ENCODE measurements at regions not wholly inside any gene's neighbourhood (a gene's known extent, or its start where the extent isn't known, plus 50 kb on each side); places are given as distances from the start of the nearest gene placed in this dataset.

DNA sequence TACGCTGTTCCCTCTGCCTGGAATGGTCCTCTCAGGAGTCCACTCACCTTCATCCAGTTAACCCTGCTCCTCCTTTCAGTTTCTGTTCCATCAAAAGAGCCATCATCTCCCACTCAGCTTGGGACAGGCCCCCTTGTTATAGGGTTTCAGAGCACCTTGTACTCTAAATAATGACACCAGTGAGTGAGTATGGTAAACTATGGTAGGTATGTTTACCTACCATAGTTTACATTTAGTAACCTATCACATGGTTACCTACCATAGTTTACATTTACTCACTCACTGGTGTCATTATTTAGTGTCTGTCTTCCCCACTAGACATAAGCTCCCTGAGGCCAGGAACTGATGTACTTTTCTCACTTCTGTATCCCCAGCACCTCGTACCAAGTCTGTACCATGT is 130.2 kb upstream of the SESN3 start:
- no peak for DNase-seq
- in situ Hi-C loops (cut with HindIII; ENCODE audit: low pct_ligation_motif_present, low pct_unique_long_range_greater_than_20kb, low sequenced_read_pairs): no loop called here

DNA sequence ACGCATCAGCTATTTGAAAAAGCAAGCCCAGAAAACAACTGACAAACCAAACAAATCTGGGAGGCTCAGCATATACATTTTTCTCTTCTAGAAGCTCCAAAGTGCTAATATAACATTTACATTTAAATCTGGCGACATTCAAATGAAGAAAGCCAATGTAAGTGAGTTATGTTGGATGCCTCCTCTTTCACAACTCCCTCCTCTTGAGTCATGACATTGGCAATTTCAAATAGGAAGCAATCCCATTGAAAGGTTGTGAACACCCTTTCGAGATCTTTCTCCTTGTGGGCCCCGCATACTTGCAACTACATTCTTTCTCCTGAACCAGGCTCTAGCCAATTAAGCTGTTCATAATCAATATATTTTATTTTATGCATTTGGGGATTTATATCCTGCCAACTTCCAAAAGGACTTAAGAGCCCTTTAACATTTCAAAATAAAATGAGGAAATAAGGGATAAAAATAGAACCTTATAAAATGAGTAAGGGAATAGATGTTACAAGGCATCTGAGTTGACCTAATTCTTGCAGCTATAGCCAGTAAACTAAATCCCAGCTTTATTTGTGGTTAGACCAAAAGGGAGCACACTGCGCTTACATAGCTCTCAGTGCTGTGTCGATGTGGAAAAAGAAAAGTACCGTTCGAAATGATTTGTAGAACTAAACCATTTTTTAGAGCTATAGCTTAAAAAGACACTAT is 129.5 kb upstream of the SESN3 start:
- in situ Hi-C loops (cut with HindIII; ENCODE audit: low pct_ligation_motif_present, low pct_unique_long_range_greater_than_20kb, low sequenced_read_pairs): no loop called here
- DNase-seq: no peak

DNA sequence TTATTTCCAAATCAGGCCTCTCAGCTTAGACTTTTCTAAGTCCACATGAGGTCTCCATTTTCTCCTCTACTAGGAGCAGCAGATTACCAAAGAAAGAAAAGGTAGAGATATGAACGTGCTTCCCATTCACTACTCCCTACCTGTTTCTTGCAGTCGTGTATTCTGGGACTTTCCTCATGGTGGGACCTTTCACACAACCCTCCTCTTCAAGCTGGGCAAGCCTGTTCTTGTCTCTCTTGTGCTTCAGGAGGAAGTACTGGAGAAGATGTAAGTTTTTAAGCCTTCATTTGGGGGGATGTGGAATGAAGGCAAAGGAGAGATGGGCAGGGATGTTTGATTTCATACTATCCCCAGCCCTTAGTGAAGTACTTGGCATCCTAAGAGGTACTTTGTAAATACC is 128.8 kb upstream of the SESN3 start:
- in situ Hi-C loops (cut with HindIII; ENCODE audit: low pct_ligation_motif_present, low pct_unique_long_range_greater_than_20kb, low sequenced_read_pairs): no loop called here
- DNase-seq: no peak

DNA sequence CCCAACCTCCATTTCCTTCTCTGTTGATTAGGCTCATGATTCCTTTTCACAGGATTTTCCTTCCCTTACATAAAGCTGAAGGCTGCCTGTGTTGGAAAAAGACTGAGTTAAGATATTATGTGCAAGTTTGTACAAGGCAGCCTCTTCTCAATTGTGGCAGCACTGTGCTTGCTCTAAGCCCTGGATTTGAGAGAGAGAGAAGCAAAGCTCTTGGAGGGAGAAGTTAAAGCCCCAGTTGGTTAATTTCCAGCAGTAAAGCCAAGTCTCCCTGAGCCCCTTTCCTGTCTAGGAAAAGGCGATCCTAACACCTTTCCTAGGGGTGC is 128.3 kb upstream of the SESN3 start:
- no peak for DNase-seq
- in situ Hi-C loops (cut with HindIII; ENCODE audit: low pct_ligation_motif_present, low pct_unique_long_range_greater_than_20kb, low sequenced_read_pairs): no loop called here

DNA sequence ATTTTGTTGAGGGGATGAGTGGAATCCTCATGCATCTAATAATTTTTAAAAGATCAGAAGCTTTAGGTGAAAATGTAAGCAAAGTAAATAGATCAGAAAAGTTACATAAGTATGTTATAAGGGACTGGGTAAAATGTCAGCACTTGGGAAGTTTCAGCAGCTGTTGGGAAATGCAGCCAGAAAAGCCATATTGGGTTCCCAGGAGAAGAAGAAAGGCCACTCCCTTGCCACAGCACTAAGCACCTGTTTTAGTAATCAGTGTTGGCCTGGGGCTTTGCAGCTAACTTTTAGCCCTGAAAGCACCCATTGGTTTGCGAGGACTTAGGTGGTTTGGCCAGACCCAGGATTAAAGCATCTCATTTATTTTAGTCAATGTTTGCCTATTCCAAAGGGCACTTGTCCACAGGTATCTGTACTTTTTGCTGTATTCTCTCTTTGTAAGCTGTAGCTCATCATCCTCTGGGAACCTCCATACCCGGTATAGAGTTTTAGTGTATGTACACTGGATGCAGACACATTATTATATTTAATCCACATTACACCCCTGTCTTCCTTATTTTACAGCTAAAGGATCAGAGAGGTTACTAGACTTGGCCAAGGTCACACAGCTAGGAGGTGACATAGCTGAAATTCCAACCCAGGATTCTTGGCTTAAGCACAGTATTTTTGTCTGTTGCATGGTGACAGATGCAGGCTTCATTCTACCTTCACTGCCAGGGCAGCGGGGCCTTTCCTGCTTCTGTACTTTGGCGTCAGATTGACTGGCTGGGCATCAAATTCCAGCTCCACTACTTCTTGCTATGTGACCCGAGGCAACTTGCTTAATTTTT is 127.7 kb upstream of the SESN3 start:
- DNase-seq: no peak

DNA sequence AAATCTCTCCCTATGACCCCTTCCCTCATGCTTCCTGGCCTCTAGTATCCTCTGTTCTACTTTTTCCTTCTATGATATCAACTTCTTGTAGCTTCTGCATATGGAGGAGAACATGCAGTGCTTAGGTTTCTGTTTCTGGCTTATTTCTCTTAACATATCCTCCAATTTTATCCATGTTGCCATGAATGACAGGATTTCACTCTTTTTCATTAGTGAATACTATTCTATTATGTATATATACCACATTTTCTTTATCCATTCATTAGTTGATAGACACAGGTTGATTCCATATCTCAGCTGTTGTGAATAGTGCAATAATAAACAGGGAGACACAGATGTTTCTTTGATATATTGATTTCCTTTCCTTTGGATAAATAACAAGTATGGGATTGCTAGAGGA is 123.3 kb upstream of the SESN3 start:
- no peak for DNase-seq
- in situ Hi-C loops (cut with HindIII; ENCODE audit: low pct_ligation_motif_present, low pct_unique_long_range_greater_than_20kb, low sequenced_read_pairs): no loop called here

More for the DNA sequence above, 127.7 kb upstream of the SESN3 start:
- in situ Hi-C loops (cut with HindIII; ENCODE audit: low pct_ligation_motif_present, low pct_unique_long_range_greater_than_20kb, low sequenced_read_pairs): no loop called here

DNA sequence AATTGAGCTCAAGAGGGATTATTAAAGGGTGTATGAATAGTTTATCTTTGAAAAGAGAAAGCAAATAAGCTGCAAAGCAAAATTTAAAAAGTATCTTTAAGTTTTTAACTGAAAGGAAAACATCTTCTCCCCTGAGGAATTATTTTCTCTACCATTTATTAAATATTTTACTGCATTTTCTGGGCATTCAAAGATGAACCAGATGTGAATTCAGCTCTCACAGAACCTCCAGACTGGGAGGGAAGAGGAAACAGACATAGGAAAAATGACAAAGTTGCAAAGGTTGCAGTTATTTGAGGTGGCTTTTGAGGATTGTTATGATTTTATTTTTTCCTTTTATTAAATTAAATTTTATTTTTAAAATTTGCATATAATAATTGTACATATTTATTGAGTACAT is 122.7 kb upstream of the SESN3 start:
- in situ Hi-C loops (cut with HindIII; ENCODE audit: low pct_ligation_motif_present, low pct_unique_long_range_greater_than_20kb, low sequenced_read_pairs): no loop called here
- DNase-seq: no peak

DNA sequence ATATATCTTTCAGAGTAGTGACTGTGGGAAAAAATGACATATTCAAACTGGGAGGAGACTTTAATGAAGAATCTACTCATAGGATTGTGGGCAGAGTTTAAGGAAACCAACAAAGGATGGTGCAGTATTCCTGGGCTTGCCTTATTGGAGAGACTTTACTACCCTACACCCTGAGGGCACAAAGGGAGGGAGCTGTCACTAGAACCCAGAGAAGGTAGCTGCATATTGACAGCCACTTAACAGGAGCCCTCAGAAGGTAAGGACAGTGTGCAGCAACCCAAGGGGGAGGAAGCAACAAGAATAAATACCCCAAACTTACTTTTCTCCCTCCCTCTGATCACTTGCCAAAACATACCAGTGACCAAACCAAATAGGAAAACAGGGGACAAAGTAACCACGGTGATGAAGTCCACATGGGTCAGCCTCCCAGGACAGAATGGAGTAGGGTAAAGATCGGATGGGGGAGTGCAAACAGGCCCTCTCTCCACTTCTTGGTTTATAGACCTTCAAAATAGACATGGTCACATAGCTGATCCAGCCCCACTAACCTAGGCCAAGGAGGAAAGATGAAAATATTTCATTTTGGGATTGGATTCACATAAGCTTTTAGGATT is 121.8 kb upstream of the SESN3 start:
- DNase-seq: no peak
- in situ Hi-C loops (cut with HindIII; ENCODE audit: low pct_ligation_motif_present, low pct_unique_long_range_greater_than_20kb, low sequenced_read_pairs): no loop called here

DNA sequence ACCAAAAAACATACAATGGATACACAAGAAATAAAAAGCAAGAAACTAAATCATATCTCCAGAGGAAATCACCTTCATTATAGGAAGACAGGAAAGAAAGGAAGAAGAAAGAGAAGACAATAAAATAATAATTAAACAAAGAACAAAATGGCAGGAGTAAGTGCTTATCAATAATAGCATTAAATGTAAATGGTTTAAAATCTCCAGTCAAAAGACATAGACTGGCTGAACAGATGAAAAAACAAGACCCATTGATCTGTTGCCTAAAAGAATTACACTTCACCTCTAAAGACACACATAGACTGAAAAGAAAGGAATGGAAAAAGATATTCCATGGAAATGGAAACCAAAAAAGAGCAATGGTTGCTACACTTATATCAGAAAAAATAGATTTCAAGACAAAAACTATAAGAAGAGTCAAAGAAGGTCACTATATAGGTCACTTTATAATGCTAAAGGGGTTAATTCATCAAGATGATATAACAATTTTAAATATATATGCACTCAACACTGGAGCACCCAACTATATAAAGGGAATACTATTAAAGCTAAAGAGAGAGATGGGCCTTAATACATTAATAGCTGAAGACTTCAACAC is 118.4 kb upstream of the SESN3 start:
- no peak for DNase-seq
- in situ Hi-C loops (cut with HindIII; ENCODE audit: low pct_ligation_motif_present, low pct_unique_long_range_greater_than_20kb, low sequenced_read_pairs): no loop called here

DNA sequence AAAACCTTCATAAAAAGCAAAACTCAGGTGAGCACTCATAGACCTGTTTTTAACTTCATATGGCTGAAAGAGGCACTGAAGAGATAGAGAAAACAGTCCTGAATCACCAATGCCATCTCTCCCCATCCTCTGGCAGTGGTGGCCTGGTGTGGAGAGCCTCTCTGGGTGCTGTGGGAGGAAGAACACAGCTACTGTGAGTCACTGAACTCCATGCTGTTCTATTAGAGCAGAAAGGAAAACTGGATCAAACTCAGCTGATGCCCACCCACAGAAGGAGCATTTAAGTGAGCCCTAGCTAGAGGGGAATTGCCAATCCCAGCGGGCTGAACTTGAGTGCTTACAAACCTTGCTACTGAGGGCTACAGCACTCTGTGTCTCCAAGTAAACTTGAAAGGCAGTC is 115.3 kb upstream of the SESN3 start:
- in situ Hi-C loops (cut with HindIII; ENCODE audit: low pct_ligation_motif_present, low pct_unique_long_range_greater_than_20kb, low sequenced_read_pairs): no loop called here
- no peak for DNase-seq

DNA sequence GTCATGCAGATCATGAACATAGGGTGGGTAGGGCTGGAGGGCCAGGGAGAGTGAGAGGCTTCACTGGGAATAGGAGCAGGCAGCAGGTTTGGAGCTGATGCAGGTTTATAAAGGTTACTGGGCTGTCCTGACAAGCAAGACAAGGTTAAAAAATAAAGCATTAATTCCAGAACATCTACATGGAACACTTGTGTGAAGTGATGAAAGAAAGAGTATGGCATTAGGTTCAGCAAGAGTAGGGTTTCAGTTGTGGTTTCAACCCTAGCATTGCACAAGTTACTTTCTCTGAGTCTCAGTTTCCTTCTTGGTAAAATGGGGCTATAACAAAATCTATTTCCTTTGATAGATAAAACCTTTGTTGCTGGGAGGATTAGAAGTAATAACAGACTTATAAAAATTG is 114.6 kb upstream of the SESN3 start:
- DNase-seq: no peak
- in situ Hi-C loops (cut with HindIII; ENCODE audit: low pct_ligation_motif_present, low pct_unique_long_range_greater_than_20kb, low sequenced_read_pairs): no loop called here

DNA sequence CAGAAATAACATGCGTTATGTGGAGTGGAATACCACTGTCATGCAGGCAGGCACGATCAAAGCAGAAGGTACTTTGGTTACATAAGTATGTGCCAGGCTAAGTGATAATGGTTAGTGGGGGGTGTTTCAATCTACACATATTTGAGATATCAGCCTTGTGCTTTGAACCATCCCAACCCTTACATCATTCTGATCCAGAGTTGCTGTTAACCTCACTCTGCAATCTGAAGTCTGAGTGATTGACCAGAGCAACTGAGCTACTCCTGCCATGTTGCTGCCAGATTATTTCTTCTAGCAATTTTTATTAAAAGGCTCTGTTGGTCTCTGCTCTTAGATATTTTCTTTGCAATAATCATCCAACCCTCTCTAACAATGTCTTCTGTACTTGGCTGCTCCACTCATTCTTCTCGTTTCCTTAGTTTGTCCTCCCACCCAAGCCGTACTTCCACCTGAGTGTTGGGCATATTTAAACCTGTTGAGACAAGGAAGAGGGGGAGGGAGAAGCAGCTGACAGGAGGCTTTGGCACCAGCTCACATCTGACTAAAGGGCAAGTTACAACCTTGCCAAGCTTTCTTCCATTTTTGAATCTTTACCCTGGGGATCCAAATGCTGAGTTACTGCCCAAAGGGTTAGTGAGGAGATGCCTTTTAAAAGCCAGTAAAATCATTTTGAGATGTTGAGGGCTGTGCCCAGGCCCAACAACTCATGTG is 114.1 kb upstream of the SESN3 start:
- in situ Hi-C loops (cut with HindIII; ENCODE audit: low pct_ligation_motif_present, low pct_unique_long_range_greater_than_20kb, low sequenced_read_pairs): no loop called here
- DNase-seq: no peak

DNA sequence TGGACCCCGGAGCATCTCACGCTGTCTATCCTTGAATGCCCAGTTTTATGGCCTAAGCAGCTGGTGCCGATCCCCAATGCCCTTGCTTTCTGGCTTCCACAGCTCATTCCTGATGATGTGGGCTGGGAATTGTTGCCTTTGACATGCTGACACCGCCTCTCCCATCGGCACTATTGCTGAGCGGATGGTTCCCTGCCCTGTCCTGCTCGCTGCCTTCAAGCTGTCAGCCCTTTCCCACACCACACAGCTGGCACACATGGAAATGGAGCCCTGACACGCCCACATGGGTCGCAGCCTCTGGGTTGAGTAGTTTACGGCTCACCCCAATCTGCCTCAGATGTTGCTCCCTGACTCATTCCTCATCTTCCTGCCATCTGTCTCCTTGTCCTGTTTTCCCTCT is 110.2 kb upstream of the SESN3 start:
- no peak for DNase-seq
- in situ Hi-C loops (cut with HindIII; ENCODE audit: low pct_ligation_motif_present, low pct_unique_long_range_greater_than_20kb, low sequenced_read_pairs): no loop called here

DNA sequence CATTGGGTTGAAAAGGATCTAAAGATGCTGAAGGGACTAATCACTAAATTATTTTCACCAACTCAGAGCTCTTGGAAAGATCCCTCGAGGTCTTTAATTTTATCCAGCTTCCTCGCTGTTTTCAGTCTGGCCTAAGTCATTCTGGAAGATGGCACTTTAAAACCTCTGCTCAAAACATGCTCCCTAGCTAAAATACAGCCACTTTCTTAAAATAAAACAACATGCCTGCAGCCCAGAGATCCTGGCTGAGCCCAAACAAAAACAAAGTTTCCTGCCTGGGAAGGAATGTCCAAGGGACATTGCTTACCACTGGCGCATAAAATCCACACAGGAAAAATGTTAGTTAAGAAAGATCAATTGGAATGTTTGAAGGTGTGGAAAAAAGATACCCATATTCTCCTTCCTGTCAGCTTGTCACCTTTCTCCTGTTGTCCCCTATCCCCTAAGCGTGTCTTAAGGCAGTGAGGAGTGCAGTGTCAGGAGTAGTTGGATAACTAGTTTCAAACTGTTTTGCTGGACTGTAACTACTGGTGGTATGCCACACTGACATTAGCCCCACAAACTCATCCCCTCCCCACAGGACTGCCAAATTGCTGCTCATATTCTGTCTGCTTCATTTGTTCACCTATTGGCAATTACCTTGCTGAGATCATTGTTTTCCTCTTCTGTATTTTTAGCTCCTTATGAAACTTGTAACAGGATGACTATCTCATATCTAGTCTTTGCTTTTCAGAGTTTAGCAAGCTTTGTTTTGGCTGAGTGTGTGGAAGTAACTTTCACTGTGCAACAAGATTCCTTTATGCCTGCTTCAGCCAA is 108.3 kb upstream of the SESN3 start:
- in situ Hi-C loops (cut with HindIII; ENCODE audit: low pct_ligation_motif_present, low pct_unique_long_range_greater_than_20kb, low sequenced_read_pairs): no loop called here
- no peak for DNase-seq

DNA sequence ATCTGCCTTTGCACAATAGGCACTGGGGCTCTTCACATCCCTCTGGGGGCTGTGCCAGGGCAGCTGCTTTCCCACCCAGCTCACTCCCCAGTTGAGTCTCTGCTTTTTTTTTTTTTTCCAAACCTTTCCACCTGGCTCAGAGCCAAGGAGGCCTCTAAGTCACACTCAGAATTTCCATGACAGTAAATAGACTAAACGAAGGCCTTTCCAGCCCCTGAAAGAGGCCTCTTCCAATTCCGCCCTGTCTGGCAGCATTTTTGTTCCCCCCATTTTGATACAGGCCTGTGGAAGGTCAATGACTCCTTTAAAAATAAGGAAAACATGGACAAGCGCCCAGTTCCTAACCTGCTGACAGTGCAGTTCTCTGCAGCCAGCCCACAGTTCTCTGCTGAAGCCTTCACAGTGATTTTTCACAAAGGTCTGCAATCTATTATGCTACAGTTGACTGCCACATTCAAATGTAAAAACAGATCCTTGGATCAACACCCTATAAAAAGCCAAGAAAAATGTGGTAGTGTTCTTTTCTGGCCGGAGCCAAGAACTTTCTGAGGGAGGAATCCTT is 107.5 kb upstream of the SESN3 start:
- DNase-seq: no peak
- in situ Hi-C loops (cut with HindIII; ENCODE audit: low pct_ligation_motif_present, low pct_unique_long_range_greater_than_20kb, low sequenced_read_pairs): no loop called here

DNA sequence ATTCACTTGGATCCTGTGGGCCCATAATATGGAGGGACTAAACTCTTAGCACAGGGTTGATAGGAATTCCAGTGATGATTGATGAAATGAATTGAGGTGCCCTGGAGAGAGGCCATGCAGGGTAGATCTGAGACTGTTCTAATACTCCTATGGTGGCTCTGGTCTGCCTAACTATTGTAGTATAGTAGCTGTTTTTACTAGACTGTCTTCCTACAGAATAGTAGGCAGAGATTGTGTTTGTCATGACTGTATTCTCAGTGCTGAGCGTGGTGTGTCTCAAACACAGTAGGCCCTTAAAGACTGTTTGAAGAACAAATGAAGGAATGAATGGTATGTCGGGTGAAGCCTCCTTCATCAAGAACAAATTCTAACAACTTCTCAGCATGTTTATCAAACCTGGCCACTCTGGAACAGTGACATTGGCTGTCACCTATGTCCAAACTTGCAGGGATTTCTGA is 107.0 kb upstream of the SESN3 start:
- DNase-seq: no peak
- in situ Hi-C loops (cut with HindIII; ENCODE audit: low pct_ligation_motif_present, low pct_unique_long_range_greater_than_20kb, low sequenced_read_pairs): no loop called here

DNA sequence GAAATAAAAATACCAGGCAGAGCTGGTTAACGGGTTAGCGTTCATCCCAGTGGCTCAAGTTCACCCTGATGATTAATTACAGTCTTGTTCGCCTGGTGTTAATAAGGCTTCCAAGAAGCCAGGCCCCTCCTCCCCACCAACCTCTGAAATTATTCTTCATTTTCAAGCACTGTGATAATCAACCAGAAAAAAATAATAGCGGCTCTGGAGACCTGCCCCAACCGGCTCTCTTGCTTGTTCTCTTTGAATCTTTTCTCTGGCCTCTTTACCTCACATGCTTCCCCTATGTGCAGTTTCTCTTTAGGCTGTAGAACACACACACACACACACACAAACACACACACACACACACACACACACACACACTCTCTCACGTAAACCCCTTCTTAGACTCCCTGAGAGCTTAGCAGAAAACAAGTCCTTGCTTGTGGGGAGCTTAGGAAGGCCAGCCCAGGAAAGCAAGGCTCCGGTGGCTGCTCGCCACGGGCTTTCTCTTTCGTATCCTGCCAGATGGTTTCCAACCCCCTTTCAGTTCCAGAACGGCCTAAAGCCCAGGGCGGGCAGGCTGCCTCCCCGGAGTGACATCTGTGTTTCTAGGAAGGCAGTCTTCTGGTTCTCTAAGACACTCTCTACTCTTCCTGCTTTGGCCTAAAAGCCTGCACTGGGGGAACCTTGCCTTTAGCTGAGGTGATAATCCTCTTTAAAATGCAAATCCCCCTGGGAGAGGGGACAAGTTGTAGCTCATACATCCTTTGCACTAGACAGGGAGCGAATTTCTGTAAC is 106.4 kb upstream of the SESN3 start:
- in situ Hi-C loops (cut with HindIII; ENCODE audit: low pct_ligation_motif_present, low pct_unique_long_range_greater_than_20kb, low sequenced_read_pairs): no loop called here
- no peak for DNase-seq

Measured in ACHN (cell line).